PC-9 (cell line): ENCODE measurements at regions not wholly inside any gene's neighbourhood (a gene's known extent, or its start where the extent isn't known, plus 50 kb on each side); places are given as distances from the start of the nearest gene placed in this dataset.

Experiments
- CTCF ChIP-seq: fragments of 200-600 bp; sonication (generic); conservative IDR thresholded peaks from 2 replicates; pipeline ENCODE4 v1.6.1; 2017; ENCODE audit warnings: mixed run types, antibody characterized with exemption, mild to moderate bottlenecking, moderate library complexity
- EZH2 ChIP-seq: fragments of 200-600 bp; sonication (generic); IDR thresholded peaks from 2 replicates; pipeline ENCODE4 v1.8.0; 2017; ENCODE audit warnings: antibody characterized with exemption, low read depth

GRCh38 chr18:71370095-71370494 is 1081.2 kb downstream of the SOCS6 start:
- TF ChIP-seq EZH2 (no peak), CTCF (no peak)
